ENCODE measurements at regions not wholly inside any gene's neighbourhood (a gene's known extent, or its start where the extent isn't known, plus 50 kb on each side); places are given as distances from the start of the nearest gene placed in this dataset.
"Not testable (repeated sequence)": the region's sequence is repeated elsewhere in the genome, so short reads cannot be mapped to it uniquely, and the experiment has no call there.

GRCh38 chr2:129379411-129379810 is 600.1 kb upstream of the RAB6C start:
- H3K4me1 ChIP-seq (ENCODE audit: insufficient read depth, low read length) = no peaks in the 10 kb centered on the region
- no peaks in the 10 kb centered on the region for H3K27me3 ChIP-seq (ENCODE audit: control insufficient read depth in 1 of 2, insufficient read depth in 2 of 2, low read length in 2 of 2)
- no peaks in the 10 kb centered on the region for H3K36me3 ChIP-seq (ENCODE audit: insufficient read depth, low read length)
- no peaks in the 10 kb centered on the region for H3K9me3 ChIP-seq (ENCODE audit: low read length)
- no peak overlapping the region for H3K27ac ChIP-seq (ENCODE audit: low read depth, low read length)
- no peak overlapping the region for H3K4me3 ChIP-seq (ENCODE audit: low read depth in 1 of 2, low read length in 2 of 2)
- no peak overlapping the region for H3K9ac ChIP-seq (ENCODE audit: low read length)

GRCh38 chr2:129381789-129382188 is 597.7 kb upstream of the RAB6C start:
- no peaks in the 10 kb centered on the region for H3K36me3 ChIP-seq (ENCODE audit: insufficient read depth, low read length)
- no peaks in the 10 kb centered on the region for H3K27me3 ChIP-seq (ENCODE audit: control insufficient read depth in 1 of 2, insufficient read depth in 2 of 2, low read length in 2 of 2)
- no peak overlapping the region for H3K4me3 ChIP-seq (ENCODE audit: low read depth in 1 of 2, low read length in 2 of 2)
- no peaks in the 10 kb centered on the region for H3K9me3 ChIP-seq (ENCODE audit: low read length)
- H3K4me1 ChIP-seq (ENCODE audit: insufficient read depth, low read length) = no peaks in the 10 kb centered on the region
- no peak overlapping the region for H3K9ac ChIP-seq (ENCODE audit: low read length)
- H3K27ac ChIP-seq (ENCODE audit: low read depth, low read length) = no peak overlapping the region

GRCh38 chr2:129388870-129389269 is 590.6 kb upstream of the RAB6C start:
- no peaks in the 10 kb centered on the region for H3K27me3 ChIP-seq (ENCODE audit: control insufficient read depth in 1 of 2, insufficient read depth in 2 of 2, low read length in 2 of 2)
- H3K9ac ChIP-seq (ENCODE audit: low read length) = no peak overlapping the region
- H3K4me1 ChIP-seq (ENCODE audit: insufficient read depth, low read length) = no peaks in the 10 kb centered on the region
- H3K36me3 ChIP-seq (ENCODE audit: insufficient read depth, low read length) = no peaks in the 10 kb centered on the region
- H3K27ac ChIP-seq (ENCODE audit: low read depth, low read length) = no peak overlapping the region
- H3K4me3 ChIP-seq (ENCODE audit: low read depth in 1 of 2, low read length in 2 of 2) = no peak overlapping the region
- H3K9me3 ChIP-seq (ENCODE audit: low read length) = no peaks in the 10 kb centered on the region

- no peak overlapping the region for H3K27ac ChIP-seq (ENCODE audit: low read depth, low read length)
- H3K36me3 ChIP-seq (ENCODE audit: insufficient read depth, low read length) = no peaks in the 10 kb centered on the region
- H3K4me1 ChIP-seq (ENCODE audit: insufficient read depth, low read length) = no peaks in the 10 kb centered on the region
- no peak overlapping the region for H3K9ac ChIP-seq (ENCODE audit: low read length)
- H3K4me3 ChIP-seq (ENCODE audit: low read depth in 1 of 2, low read length in 2 of 2) = no peak overlapping the region
- H3K27me3 ChIP-seq (ENCODE audit: control insufficient read depth in 1 of 2, insufficient read depth in 2 of 2, low read length in 2 of 2) = no peaks in the 10 kb centered on the region
- H3K9me3 ChIP-seq (ENCODE audit: low read length) = no peaks in the 10 kb centered on the region
Measured at GRCh38 chr2:129393816-129394215, 585.6 kb upstream of the RAB6C start.

GRCh38 chr2:129396980-129397599 is 582.4 kb upstream of the RAB6C start:
- Histone ChIP-seq H3K4me3 (ENCODE audit: low read depth in 1 of 2, low read length in 2 of 2) (no peak overlapping the region), H3K36me3 (ENCODE audit: insufficient read depth, low read length) (no peaks in the 10 kb centered on the region)

GRCh38 chr2:129400826-129401225 is 578.6 kb upstream of the RAB6C start:
- Histone ChIP-seq H3K4me1 (ENCODE audit: insufficient read depth, low read length) (no peaks in the 10 kb centered on the region), H3K27ac (ENCODE audit: low read depth, low read length) (no peak overlapping the region), H3K9me3 (ENCODE audit: low read length) (no peaks in the 10 kb centered on the region), H3K36me3 (ENCODE audit: insufficient read depth, low read length) (no peaks in the 10 kb centered on the region), H3K9ac (ENCODE audit: low read length) (no peak overlapping the region), H3K27me3 (ENCODE audit: control insufficient read depth in 1 of 2, insufficient read depth in 2 of 2, low read length in 2 of 2) (no peaks in the 10 kb centered on the region), H3K4me3 (ENCODE audit: low read depth in 1 of 2, low read length in 2 of 2) (no peak overlapping the region)

More at GRCh38 chr2:129396980-129397599, 582.4 kb upstream of the RAB6C start:
- Histone ChIP-seq H3K9ac (ENCODE audit: low read length) (no peak overlapping the region), H3K27me3 (ENCODE audit: control insufficient read depth in 1 of 2, insufficient read depth in 2 of 2, low read length in 2 of 2) (no peaks in the 10 kb centered on the region), H3K4me1 (ENCODE audit: insufficient read depth, low read length) (no peaks in the 10 kb centered on the region), H3K9me3 (ENCODE audit: low read length) (no peaks in the 10 kb centered on the region), H3K27ac (ENCODE audit: low read depth, low read length) (no peak overlapping the region)

- no peaks in the 10 kb centered on the region for H3K27me3 ChIP-seq (ENCODE audit: control insufficient read depth in 1 of 2, insufficient read depth in 2 of 2, low read length in 2 of 2)
- no peak overlapping the region for H3K4me3 ChIP-seq (ENCODE audit: low read depth in 1 of 2, low read length in 2 of 2)
- no peak overlapping the region for H3K9ac ChIP-seq (ENCODE audit: low read length)
- H3K27ac ChIP-seq (ENCODE audit: low read depth, low read length) = no peak overlapping the region
- H3K4me1 ChIP-seq (ENCODE audit: insufficient read depth, low read length) = no peaks in the 10 kb centered on the region
- no peaks in the 10 kb centered on the region for H3K9me3 ChIP-seq (ENCODE audit: low read length)
- no peaks in the 10 kb centered on the region for H3K36me3 ChIP-seq (ENCODE audit: insufficient read depth, low read length)
Measured at GRCh38 chr2:129402076-129402475, 577.4 kb upstream of the RAB6C start.

- Histone ChIP-seq H3K4me1 (ENCODE audit: insufficient read depth, low read length) (no peaks in the 10 kb centered on the region), H3K9me3 (ENCODE audit: low read length) (no peaks in the 10 kb centered on the region), H3K36me3 (ENCODE audit: insufficient read depth, low read length) (no peaks in the 10 kb centered on the region), H3K4me3 (ENCODE audit: low read depth in 1 of 2, low read length in 2 of 2) (no peak overlapping the region), H3K27me3 (ENCODE audit: control insufficient read depth in 1 of 2, insufficient read depth in 2 of 2, low read length in 2 of 2) (no peaks in the 10 kb centered on the region), H3K27ac (ENCODE audit: low read depth, low read length) (no peak overlapping the region), H3K9ac (ENCODE audit: low read length) (no peak overlapping the region)
Measured at GRCh38 chr2:129404000-129404685, 575.3 kb upstream of the RAB6C start.

GRCh38 chr2:129408570-129408969 is 570.9 kb upstream of the RAB6C start:
- Histone ChIP-seq H3K4me3 (ENCODE audit: low read depth in 1 of 2, low read length in 2 of 2) (no peak overlapping the region), H3K36me3 (ENCODE audit: insufficient read depth, low read length) (no peaks in the 10 kb centered on the region), H3K9ac (ENCODE audit: low read length) (no peak overlapping the region), H3K27me3 (ENCODE audit: control insufficient read depth in 1 of 2, insufficient read depth in 2 of 2, low read length in 2 of 2) (no peaks in the 10 kb centered on the region), H3K4me1 (ENCODE audit: insufficient read depth, low read length) (no peaks in the 10 kb centered on the region), H3K9me3 (ENCODE audit: low read length) (no peaks in the 10 kb centered on the region), H3K27ac (ENCODE audit: low read depth, low read length) (no peak overlapping the region)

GRCh38 chr2:129417041-129417440 is 562.4 kb upstream of the RAB6C start:
- H3K36me3 ChIP-seq (ENCODE audit: insufficient read depth, low read length); H3K27me3 ChIP-seq (ENCODE audit: control insufficient read depth in 1 of 2, insufficient read depth in 2 of 2, low read length in 2 of 2); H3K27ac ChIP-seq (ENCODE audit: low read depth, low read length): not testable (repeated sequence)

GRCh38 chr2:129422028-129422427 is 557.4 kb upstream of the RAB6C start:
- H3K9me3 ChIP-seq (ENCODE audit: low read length) = no peaks in the 10 kb centered on the region
- H3K4me3 ChIP-seq (ENCODE audit: low read depth in 1 of 2, low read length in 2 of 2) = no peak overlapping the region
- H3K36me3 ChIP-seq (ENCODE audit: insufficient read depth, low read length) = no peaks in the 10 kb centered on the region
- no peak overlapping the region for H3K27ac ChIP-seq (ENCODE audit: low read depth, low read length)
- H3K4me1 ChIP-seq (ENCODE audit: insufficient read depth, low read length) = no peaks in the 10 kb centered on the region
- no peak overlapping the region for H3K9ac ChIP-seq (ENCODE audit: low read length)
- H3K27me3 ChIP-seq (ENCODE audit: control insufficient read depth in 1 of 2, insufficient read depth in 2 of 2, low read length in 2 of 2) = no peaks in the 10 kb centered on the region

More at GRCh38 chr2:129417041-129417440, 562.4 kb upstream of the RAB6C start:
- H3K4me3 ChIP-seq (ENCODE audit: low read depth in 1 of 2, low read length in 2 of 2); H3K9ac ChIP-seq (ENCODE audit: low read length); H3K4me1 ChIP-seq (ENCODE audit: insufficient read depth, low read length); H3K9me3 ChIP-seq (ENCODE audit: low read length): not testable (repeated sequence)

- H3K4me1 ChIP-seq (ENCODE audit: insufficient read depth, low read length) = peaks cover 4% of the 10 kb centered on the region
- no peaks in the 10 kb centered on the region for H3K36me3 ChIP-seq (ENCODE audit: insufficient read depth, low read length)
- H3K9me3 ChIP-seq (ENCODE audit: low read length) = no peaks in the 10 kb centered on the region
- no peak overlapping the region for H3K9ac ChIP-seq (ENCODE audit: low read length)
- H3K27ac ChIP-seq (ENCODE audit: low read depth, low read length) = no peak overlapping the region
- H3K27me3 ChIP-seq (ENCODE audit: control insufficient read depth in 1 of 2, insufficient read depth in 2 of 2, low read length in 2 of 2) = no peaks in the 10 kb centered on the region
- H3K4me3 ChIP-seq (ENCODE audit: low read depth in 1 of 2, low read length in 2 of 2) = no peak overlapping the region
Measured at GRCh38 chr2:129428086-129428660, 551.3 kb upstream of the RAB6C start.

All from muscle layer of colon (tissue), 2 donors.